Ovary (tissue), 3 donors: ENCODE measurements at regions not wholly inside any gene's neighbourhood (a gene's known extent, or its start where the extent isn't known, plus 50 kb on each side); places are given as distances from the start of the nearest gene placed in this dataset.

Experiments used
- CTCF ChIP-seq, 3 donors: fragments of 450-650 bp in 2 of 3; fragments of 200-600 bp in 1 of 3; IDR thresholded peaks; one replicate each; pipeline versions ENCODE4 v1.5.1 to v1.8.0; 2016 to 2022; ENCODE audit warnings: antibody characterized with exemption in 3 of 3, mild to moderate bottlenecking in 1 of 3
- EP300 ChIP-seq: sonication (generic); formaldehyde crosslinking; IDR thresholded peaks from one replicate; pipeline ENCODE4 v1.6.1; 2017; ENCODE audit warnings: antibody characterized with exemption
- POLR2A ChIP-seq: fragments of 450-650 bp; IDR thresholded peaks from one replicate; pipeline ENCODE4 v1.6.1; 2017; ENCODE audit warnings: antibody characterized with exemption, mild to moderate bottlenecking, moderate library complexity
- donor health status: DM: no; HTN: no; CAD: no.

GRCh38 chr2:12052796-12053195, 306.4 kb downstream of the LPIN1 start:
- TF ChIP-seq EP300 (no peak), CTCF (IDR thresholded peaks at IDR 0.05) (no peak), POLR2A (no peak)
